Right ventricle myocardium inferior (tissue), 1 donor: ENCODE measurements at regions not wholly inside any gene's neighbourhood (a gene's known extent, or its start where the extent isn't known, plus 50 kb on each side); places are given as distances from the start of the nearest gene placed in this dataset.

Source experiments
- ATAC-seq: fragments of 200-7000 bp; cut with Tn5 transposase; one replicate; pipeline ENCODE4 v1.9.1; 2020; ENCODE audit warnings: mild to moderate bottlenecking, moderate library complexity
- DNase-seq: peaks from one replicate; pipeline ENCODE4 v3.0.0; 2021; ENCODE audit errors: missing footprints
- intact Hi-C: fragments of 100-400 bp; cut with DNase I; formaldehyde crosslinking; loops from one replicate; pipeline ENCODE4 v1.11.0; 2022
- donor health status: DM: no; HTN: yes; CAD: no; lungs with severe emphysema.

DNA sequence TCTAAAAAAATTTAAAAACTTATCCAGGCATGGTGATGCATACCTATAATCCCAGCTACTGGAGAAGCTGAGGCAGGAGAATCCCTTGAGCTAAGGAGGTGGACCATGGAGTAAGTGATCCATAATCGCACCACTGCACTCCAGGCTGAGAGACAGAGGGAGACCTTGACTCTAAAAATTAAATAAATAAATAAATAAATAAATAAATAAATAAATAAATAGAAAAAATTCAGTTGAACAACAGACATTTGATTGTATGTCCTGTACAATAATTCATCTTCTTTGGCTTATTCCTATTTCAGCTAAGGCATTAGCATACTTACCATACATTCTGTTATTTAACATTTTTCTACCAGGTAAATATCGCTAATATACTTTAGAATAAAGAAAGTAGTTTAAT, 726.1 kb upstream of the GALNTL6 start:
- DNase-seq = no peak
- intact Hi-C loops = no loop called here
- no peak for ATAC-seq

DNA sequence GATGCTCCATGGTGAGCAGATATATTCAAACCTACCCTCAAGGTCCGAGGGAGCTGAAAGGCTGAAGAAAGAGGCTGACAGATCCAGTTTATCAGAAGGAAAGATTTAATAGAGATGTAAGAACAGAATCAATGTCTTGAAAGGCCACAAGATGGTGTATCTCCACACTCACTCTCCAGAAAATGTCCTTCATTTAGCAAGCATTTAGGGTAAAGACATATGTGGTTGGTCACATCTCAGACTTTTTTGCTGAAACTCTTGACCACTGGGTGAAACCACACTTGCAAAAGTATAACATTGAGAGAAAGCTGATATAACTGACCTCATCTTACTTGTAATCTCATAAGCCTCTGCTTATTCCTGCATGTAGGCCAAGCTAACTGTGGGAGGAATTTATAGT, 745.8 kb upstream of the GALNTL6 start:
- intact Hi-C loops = no loop called here
- no peak for ATAC-seq
- DNase-seq = no peak

DNA sequence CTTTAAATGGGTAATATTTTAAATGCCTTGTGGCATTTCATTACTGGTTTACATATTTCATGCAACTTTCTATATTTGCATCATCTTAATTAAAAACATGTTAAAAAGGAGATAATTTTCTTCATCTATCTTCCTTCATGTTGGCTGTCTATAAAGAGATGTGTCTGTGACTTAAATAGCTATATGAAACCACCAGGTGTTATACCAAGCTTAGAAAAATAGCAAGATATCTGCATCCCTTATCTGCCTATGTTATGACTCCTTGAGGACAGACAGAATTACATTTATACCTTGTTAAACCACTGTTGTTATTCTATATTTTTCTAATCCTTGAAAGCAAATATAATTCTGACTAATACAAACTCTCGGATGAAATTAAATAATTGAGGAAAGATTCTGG, 763.8 kb upstream of the GALNTL6 start:
- DNase-seq = no peak
- intact Hi-C loops = no loop called here
- no peak for ATAC-seq

DNA sequence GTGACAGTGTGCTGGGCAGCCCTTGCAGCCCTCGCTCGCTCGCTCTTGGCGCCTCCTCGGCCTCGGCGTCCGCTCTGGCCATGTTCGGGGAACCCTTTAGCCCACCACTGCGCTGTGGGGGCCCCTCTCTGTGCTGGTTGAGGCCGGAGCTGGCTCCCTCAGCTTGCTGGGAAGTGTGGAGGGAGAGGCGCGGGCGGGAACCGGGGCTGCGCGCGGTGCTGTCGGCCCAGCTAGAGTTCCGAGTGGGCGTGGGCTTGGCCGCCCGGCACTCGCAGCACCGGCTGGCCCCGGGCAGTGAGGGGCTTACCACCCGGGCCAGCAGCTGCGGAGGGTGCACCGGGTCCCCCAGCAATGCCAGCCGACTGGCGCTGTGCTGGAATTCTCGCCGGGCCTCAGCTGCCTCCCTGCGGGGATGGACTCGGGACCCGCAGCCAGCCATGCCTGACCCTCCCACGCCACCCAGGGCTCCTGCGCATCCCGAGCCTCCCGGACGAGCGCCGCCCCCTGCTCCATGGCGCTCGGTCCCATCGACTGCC, 770.1 kb upstream of the GALNTL6 start:
- intact Hi-C loops = no loop called here
- ATAC-seq (no peak), DNase-seq (no peak)

DNA sequence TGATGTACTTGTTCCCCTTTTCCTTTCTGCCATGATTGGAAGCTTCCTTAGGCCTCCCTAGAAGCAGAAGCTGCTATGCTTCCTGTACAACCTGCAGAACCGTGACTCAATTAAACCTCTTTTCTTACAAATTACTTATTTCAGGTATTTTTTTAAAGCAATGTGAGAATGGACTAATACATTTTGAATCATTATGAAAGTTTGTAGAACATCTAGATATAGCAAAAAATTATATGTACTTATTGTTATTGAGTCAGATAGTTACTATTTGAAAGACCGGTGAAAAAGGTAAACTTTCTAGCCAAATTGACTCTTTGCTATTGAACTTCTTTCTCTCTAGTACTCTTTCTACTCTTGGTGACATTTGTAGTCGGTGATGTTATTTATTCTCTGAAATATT, 777.3 kb upstream of the GALNTL6 start:
- DNase-seq (no peak), ATAC-seq (no peak)
- intact Hi-C loops = no loop called here

DNA sequence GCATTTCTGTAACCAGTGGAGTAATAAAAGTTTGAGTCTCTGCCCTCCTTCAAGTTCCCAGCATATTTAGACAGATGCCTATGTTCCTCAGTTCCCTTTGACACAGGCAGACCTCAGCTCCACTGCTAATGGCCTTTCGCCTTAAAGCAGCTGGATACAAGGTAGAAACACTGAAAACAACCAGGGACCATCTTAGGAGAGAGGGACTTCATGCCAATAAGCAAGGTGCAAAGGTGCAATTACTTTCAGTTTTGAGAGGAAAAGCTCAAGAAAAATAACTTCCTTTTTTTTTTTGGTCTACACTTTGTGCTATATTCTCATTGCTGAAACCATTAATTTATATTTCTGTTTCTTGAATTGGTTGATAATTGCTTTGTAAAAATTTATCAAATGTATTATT, 781.9 kb upstream of the GALNTL6 start:
- intact Hi-C loops = no loop called here
- DNase-seq (no peak), ATAC-seq (no peak)

DNA sequence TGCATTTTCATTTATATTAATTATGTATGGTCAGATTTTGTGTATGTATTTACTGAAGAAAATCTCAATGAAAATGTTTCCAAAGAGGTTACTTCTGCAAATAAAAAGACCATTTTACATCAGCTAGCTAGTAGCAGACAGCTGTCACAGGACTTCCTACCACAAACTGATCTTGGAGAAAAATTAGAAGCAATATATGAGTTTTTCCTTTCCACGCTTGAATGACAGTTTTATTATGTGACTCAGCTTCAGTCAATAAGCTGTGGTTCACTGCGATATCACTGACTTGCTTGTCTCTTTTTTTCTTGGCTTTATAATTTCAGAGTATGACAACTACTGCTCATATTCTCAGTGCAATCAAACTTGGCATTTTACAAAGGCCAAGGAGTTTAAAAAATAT, 787.4 kb upstream of the GALNTL6 start:
- DNase-seq = no peak
- ATAC-seq = no peak
- intact Hi-C loops = no loop called here

DNA sequence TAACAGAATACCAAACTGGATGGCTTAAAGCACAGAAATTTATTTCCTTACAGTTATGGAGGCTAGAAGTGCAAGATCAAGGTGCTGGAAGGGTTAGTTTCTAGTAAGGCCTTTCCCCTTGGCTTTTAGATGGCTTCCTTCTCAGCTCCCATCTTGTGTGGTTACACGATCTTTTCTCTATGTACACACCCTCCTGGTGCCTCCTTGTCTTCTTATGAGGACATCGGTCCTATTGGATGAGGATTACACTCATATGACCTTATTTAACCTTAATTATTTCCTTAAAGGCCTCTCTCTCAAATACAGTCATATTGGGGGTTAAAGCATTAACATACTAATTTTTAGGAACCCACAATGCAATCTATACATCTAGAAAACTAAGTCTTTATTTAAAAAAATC, 787.9 kb upstream of the GALNTL6 start:
- no peak for DNase-seq
- intact Hi-C loops = no loop called here
- ATAC-seq = no peak

DNA sequence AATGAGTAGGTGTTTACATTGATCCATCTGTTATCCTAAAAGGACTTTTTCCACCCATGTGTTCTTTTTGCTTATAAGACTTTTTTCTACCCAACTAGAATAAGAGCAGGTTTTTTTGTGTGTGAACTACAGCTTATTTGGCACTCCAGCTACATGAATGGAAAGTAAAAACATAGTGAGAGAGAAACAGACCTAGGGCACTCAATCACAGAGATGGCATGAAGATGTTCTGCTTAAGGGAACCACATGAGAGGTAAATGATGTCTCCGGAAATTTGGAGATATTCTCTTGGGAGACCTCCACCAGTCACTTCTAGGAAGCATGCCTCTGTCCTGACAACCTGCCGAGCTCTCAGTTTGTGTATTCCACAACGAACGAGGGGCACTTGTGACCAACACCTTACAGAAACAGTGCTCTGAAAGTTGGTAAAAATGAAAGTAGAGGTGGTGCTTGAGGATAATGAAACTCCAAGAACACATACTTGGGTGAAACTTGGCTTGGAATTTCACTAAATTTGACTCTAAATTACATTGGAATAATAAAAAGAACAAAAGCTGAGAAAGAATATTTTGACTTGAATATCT, 788.4 kb upstream of the GALNTL6 start:
- ATAC-seq = no peak
- no peak for DNase-seq
- intact Hi-C loops = no loop called here

DNA sequence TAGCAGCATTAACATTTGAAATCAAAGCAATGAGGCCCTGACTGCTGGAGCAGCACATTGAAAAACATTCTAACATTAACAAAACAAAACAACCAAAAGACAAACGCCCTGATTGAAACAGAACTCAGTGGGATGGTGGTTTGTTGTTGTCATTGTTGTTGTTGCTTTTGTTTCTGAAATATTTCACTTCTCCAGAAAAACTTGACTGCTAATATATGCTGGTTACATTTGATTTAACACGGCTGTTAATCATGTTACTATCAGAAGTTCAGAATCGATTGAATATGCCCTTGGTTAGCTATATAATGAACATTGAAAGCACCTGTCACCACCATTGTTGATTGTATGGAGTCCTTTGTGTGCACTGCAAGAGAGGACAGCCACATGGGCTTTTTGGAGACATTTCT, 790.4 kb upstream of the GALNTL6 start:
- intact Hi-C loops = no loop called here

DNA sequence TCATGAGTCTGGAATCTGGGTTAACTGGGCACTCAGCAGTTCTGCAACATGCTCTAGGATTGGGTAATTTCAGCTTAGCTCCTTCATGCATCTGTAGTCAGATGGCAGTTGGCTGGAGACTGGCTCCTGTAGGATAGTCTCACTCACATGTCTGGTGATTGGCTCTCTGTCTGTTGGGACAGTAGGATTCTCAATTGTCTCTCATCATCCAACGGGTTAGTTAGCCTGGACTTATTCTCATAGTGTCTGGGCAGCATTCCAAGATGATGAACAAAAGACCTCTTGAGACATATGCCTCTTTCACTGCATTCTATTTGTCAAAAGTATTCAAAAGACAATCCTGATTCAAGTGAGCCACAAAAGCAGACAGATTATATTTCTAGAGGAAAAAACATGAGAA, 795.6 kb upstream of the GALNTL6 start:
- DNase-seq = no peak
- ATAC-seq = no peak
- intact Hi-C loops = no loop called here

More for the DNA sequence above, 790.4 kb upstream of the GALNTL6 start:
- DNase-seq (no peak), ATAC-seq (no peak)

DNA sequence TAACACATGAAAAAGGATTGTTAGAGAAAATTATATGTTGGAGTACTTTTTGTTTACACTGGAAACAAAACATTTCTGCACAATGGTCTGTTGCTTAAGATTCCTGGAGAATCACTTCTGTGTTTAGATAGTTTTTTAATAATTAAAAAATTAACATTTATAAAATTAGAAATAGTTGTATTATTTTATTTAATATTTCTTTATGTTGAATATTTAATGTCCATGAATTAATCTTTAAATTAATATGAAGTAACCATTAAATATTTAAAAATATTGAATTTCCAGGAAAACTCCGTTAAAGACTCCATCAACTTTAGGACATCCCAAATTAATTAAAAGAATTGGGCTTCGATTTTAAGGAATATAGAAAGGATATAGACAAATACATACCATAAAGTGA, 797.1 kb upstream of the GALNTL6 start:
- intact Hi-C loops = no loop called here
- DNase-seq (no peak), ATAC-seq (no peak)

DNA sequence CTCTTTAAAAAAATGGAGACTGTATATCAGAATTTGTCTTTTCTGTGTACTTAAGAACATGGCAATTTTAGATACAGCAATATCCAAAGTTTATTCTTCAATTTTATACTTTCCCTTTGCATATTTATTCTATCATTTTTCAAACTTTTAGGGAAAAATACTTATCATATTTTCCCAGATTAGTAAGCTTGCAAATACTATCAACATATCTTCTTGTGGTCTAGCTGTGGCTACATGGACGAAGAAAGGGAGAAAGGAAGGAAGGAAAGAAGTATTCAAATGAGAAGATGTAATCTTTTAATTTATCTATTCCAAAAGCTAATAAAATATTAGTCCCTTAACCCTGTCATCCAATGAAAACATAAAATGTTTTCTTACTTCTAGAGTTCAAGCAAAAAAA, 797.8 kb upstream of the GALNTL6 start:
- intact Hi-C loops = no loop called here

DNA sequence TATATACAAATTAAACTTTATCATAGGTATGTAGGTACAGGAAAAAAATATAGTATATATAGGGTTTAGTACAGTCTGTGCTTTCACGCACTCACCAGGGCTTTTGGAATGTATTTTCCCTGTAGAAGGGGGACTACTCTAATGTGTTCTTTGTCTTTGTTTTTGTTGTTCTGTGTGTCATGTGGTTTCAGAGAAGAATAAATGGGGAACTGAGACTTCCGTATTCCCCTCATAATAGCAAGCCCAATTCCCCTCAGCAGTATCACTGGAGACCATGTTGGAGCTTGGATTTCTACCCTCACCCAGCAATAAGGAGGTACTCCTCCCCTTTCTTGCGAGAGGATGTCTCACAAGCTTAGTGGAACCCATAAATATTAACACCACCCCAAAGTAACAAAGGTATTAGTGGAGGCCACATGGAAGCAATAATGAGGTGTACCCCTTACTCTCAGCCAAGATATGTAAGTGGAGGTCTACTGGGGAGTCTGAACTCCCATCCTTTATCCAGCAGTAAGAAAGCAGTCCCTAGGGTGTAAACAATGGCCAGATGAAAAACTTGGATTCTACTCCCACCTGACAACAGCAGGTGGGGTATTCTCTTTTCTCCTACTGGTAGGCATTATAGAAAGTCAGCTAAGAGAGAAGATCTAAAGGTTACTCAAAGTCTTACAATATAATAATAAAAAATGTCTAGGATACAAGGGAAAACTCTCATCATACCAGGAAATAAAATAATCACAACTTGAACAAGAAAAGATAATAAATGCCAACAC, 805.4 kb upstream of the GALNTL6 start:
- no peak for DNase-seq
- no peak for ATAC-seq
- intact Hi-C loops = no loop called here

More for the DNA sequence above, 797.8 kb upstream of the GALNTL6 start:
- ATAC-seq (no peak), DNase-seq (no peak)

DNA sequence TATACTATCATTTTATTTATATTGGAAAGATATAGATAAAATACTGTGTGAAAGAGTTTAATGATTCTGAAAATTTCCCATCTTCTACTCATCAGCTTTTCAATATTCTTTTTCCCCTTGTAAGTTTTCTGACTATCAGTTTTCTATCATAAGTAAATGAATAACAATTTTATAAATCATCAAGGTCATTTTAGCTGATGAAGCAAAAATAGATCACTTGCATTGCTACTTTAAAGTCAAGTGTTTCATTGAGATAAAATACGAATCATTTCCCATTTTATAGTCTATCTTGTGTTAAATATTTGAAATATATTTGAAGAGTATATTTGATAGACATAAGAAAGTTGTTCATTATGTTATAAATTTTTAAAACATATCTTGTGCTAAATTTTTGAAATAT, 811.0 kb upstream of the GALNTL6 start:
- no peak for ATAC-seq
- intact Hi-C loops = no loop called here
- DNase-seq = no peak

DNA sequence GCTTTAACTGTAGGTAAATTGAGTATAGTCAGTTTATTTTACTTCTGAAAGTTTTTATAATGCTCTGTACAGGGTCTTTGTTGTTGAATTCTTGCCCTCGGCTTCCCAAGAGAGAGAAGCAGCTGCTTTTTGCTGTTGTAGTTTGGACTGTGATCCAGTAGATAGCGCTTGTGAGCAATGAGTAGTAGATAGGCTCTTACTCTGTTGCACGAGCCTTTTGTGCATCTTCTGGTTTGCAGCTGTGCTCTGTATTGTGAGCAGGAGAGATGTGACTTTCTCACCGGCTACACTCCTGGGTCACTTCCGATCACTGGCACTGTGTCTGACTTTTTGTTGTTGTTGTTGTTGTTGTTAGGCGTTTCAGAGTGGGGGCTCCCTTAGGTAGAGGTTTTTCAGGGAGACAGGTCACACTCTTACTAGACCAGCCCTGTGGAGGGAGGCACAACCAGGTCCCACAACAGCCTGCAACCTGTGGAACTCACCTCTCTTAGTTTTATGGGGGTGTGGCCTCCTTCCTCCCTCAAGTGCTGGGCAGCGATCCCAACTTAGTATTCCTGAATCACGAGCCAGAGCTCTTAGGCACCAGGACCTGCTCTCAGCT, 822.1 kb upstream of the GALNTL6 start:
- intact Hi-C loops = no loop called here
- ATAC-seq (no peak), DNase-seq (peak; percentile 34)

DNA sequence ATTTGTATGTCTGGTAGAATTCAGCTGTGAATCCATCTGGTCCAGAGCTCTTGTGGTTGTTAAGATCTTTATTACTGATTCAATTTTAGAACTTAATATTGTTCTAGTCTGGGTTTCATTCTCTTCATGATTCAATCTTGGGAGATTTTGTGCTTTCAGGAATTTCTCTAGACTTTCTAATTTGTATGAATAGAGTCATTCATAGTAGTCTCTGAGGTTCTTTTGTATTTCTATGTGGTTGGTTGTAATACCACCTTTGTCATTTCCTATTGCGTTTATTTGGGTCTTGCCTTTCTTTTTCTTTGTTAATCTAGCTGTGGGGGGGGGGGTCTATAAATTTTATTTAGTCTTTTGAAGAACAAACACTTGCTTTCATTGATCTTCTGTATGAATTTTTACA, 824.8 kb upstream of the GALNTL6 start:
- intact Hi-C loops = no loop called here
- no peak for ATAC-seq
- DNase-seq = no peak

DNA sequence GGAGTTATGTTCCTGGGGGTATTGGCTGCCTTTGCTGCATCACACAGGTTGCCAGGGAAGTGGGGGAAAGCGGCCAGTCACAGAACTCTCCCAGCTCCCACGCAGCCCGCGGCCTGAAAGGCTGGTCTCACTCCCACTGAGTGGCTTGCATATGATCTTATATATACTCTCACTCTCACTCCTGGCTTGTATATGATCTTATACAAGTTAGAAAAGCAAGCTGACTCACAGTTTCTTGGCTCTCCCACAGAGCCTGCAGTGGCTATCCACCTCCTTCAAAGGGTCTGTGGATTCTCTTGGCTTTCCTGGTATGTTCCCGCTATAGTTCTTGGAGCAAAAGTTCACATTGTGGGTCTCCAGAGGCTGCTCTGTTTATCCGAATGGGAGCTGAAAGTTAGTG, 833.5 kb upstream of the GALNTL6 start:
- ATAC-seq (no peak), DNase-seq (peak; percentile 61)
- intact Hi-C loops = no loop called here

DNA sequence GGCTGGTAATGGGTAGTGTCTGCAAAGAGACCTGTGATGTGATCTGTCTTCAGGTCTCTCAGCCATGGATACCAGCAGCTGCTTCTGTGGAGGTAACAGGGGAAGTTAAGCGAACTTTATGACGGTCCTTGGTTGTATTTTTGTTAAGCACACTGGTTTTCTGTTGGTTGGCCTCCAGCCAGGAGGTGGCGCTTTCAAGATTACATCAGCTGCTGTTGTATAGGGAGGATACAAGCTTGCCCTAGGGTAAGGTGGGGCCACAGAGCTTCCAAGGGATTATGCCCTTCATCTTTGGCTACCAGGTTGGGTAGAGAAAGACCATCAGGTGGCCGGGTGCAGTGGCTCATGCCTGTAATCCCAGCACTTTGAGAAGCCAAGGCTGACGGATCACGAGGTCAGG, 834.2 kb upstream of the GALNTL6 start:
- no peak for DNase-seq
- ATAC-seq = no peak
- intact Hi-C loops = no loop called here

DNA sequence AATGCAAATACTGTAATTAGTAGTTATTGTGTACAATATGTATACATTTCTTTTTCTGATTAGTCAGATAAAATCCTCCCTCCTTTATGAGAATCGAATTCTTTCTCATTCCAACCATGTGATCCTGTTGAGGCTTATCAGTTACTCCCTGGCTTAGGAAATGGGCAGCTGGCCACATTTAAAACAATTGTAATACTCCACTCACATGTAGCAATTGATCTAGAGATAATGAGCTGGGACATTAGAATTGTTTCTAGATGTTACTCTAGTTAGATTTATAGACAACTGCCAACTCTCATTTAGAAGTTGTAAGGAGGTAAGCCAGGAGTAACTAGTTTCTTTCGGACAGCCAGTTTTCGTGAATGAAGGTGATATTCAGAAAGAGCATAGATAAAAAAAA, 859.3 kb upstream of the AADAT start:
- intact Hi-C loops = no loop called here
- no peak for DNase-seq
- no peak for ATAC-seq
